Subcutaneous abdominal adipose tissue (tissue), 5 donors: ENCODE measurements at regions not wholly inside any gene's neighbourhood (a gene's known extent, or its start where the extent isn't known, plus 50 kb on each side); places are given as distances from the start of the nearest gene placed in this dataset.

Source experiments
- H3K27ac ChIP-seq: one replicate; pipeline ENCODE4 v1.7.0; 2013; ENCODE audit warnings: low read depth, mild to moderate bottlenecking, inconsistent platforms, low read length, moderate library complexity
- H3K27me3 ChIP-seq, 5 donors: one replicate each; pipeline ENCODE4 v1.7.0; 2013; ENCODE audit warnings: low read length in 5 of 5, inconsistent platforms in 1 of 5; ENCODE audit not compliant: control insufficient read depth in 5 of 5, insufficient read depth in 4 of 5
- H3K36me3 ChIP-seq, 5 donors: one replicate each; pipeline ENCODE4 v1.7.0; 2013; ENCODE audit warnings: low read length in 5 of 5; ENCODE audit not compliant: control insufficient read depth in 5 of 5, insufficient read depth in 5 of 5
- H3K4me1 ChIP-seq, 5 donors: one replicate each; pipeline ENCODE4 v1.7.0; 2013; ENCODE audit warnings: low read length in 5 of 5, mild to moderate bottlenecking in 3 of 5, moderate library complexity in 1 of 5; ENCODE audit not compliant: control insufficient read depth in 5 of 5, insufficient read depth in 5 of 5
- H3K4me3 ChIP-seq, 5 donors: one replicate each; pipeline ENCODE4 v1.7.0; 2013; ENCODE audit warnings: low read length in 5 of 5, low read depth in 1 of 5
- H3K9ac ChIP-seq, 5 donors: one replicate each; pipeline ENCODE4 v1.7.0; 2013; ENCODE audit warnings: low read length in 5 of 5, mild to moderate bottlenecking in 4 of 5, moderate library complexity in 3 of 5
- H3K9me3 ChIP-seq, 5 donors: one replicate each; pipeline ENCODE4 v1.7.0; 2013; ENCODE audit warnings: low read length in 5 of 5; ENCODE audit not compliant: control insufficient read depth in 5 of 5
- donor health status: healthy.
- donor health status: healthy.
- donor health status: healthy.
- donor health status: healthy.
- donor health status: healthy.

- Histone ChIP-seq H3K9ac (no peak overlapping the region), H3K4me1 (no peaks in the 10 kb centered on the region), H3K27me3 (no peaks in the 10 kb centered on the region), H3K27ac (no peak overlapping the region), H3K36me3 (no peaks in the 10 kb centered on the region), H3K4me3 (no peak overlapping the region), H3K9me3 (no peaks in the 10 kb centered on the region)
Observed at GRCh38 chr12:84596266-84596665, 316.3 kb downstream of the SLC6A15 start.

GRCh38 chr12:84594157-84594556 is 318.4 kb downstream of the SLC6A15 start:
- Histone ChIP-seq H3K4me3 (no peak overlapping the region), H3K9me3 (no peaks in the 10 kb centered on the region)

GRCh38 chr12:84585776-84586395 is 326.7 kb downstream of the SLC6A15 start:
- Histone ChIP-seq H3K4me1 (no peaks in the 10 kb centered on the region), H3K9ac (no peak overlapping the region), H3K27me3 (no peaks in the 10 kb centered on the region), H3K4me3 (no peak overlapping the region), H3K27ac (no peak overlapping the region), H3K36me3 (no peaks in the 10 kb centered on the region), H3K9me3 (no peaks in the 10 kb centered on the region)

More at GRCh38 chr12:84594157-84594556, 318.4 kb downstream of the SLC6A15 start:
- no peaks in the 10 kb centered on the region for H3K27me3 ChIP-seq
- no peaks in the 10 kb centered on the region for H3K4me1 ChIP-seq
- H3K27ac ChIP-seq = no peak overlapping the region
- H3K9ac ChIP-seq = no peak overlapping the region
- H3K36me3 ChIP-seq = no peaks in the 10 kb centered on the region

- H3K4me1 ChIP-seq = no peaks in the 10 kb centered on the region
- H3K9ac ChIP-seq = no peak overlapping the region
- no peaks in the 10 kb centered on the region for H3K36me3 ChIP-seq
- peaks cover 0 to 11% (median 0%) of the 10 kb centered on the region in 5 donors for H3K9me3 ChIP-seq
- no peak overlapping the region for H3K27ac ChIP-seq
- H3K27me3 ChIP-seq = no peaks in the 10 kb centered on the region
- no peak overlapping the region for H3K4me3 ChIP-seq
Observed at GRCh38 chr12:84572196-84572595, 340.4 kb downstream of the SLC6A15 start.

GRCh38 chr12:84562331-84562730 is 350.3 kb downstream of the SLC6A15 start:
- no peaks in the 10 kb centered on the region for H3K36me3 ChIP-seq
- H3K4me1 ChIP-seq = no peaks in the 10 kb centered on the region
- H3K4me3 ChIP-seq = no peak overlapping the region
- H3K9ac ChIP-seq = no peak overlapping the region
- no peak overlapping the region for H3K27ac ChIP-seq
- H3K9me3 ChIP-seq = peaks cover 0 to 10% (median 4%) of the 10 kb centered on the region in 5 donors
- no peaks in the 10 kb centered on the region for H3K27me3 ChIP-seq

GRCh38 chr12:84561351-84561750 is 351.2 kb downstream of the SLC6A15 start:
- Histone ChIP-seq H3K4me3 (no peak overlapping the region), H3K36me3 (no peaks in the 10 kb centered on the region), H3K27ac (no peak overlapping the region), H3K9me3 (peaks cover 0 to 5% (median 3%) of the 10 kb centered on the region in 5 donors), H3K27me3 (no peaks in the 10 kb centered on the region), H3K4me1 (no peaks in the 10 kb centered on the region), H3K9ac (no peak overlapping the region)

- H3K4me3 ChIP-seq = no peak overlapping the region
- H3K36me3 ChIP-seq = no peaks in the 10 kb centered on the region
- no peaks in the 10 kb centered on the region for H3K9me3 ChIP-seq
- no peak overlapping the region for H3K27ac ChIP-seq
- peaks cover 0 to 19% (median 6%) of the 10 kb centered on the region in 5 donors for H3K4me1 ChIP-seq
- H3K9ac ChIP-seq = no peak overlapping the region
- no peaks in the 10 kb centered on the region for H3K27me3 ChIP-seq
Observed at GRCh38 chr12:84554199-84554723, 358.3 kb downstream of the SLC6A15 start.

GRCh38 chr12:84553331-84554117 is 359.1 kb downstream of the SLC6A15 start:
- no peaks in the 10 kb centered on the region for H3K36me3 ChIP-seq
- H3K9me3 ChIP-seq = no peaks in the 10 kb centered on the region
- H3K4me3 ChIP-seq = no peak overlapping the region
- no peak overlapping the region for H3K27ac ChIP-seq
- peaks cover 0 to 19% (median 6%) of the 10 kb centered on the region in 5 donors for H3K4me1 ChIP-seq
- H3K27me3 ChIP-seq = no peaks in the 10 kb centered on the region
- no peak overlapping the region for H3K9ac ChIP-seq

GRCh38 chr12:84551373-84551772 is 361.2 kb downstream of the SLC6A15 start:
- no peak overlapping the region for H3K4me3 ChIP-seq
- H3K9me3 ChIP-seq = no peaks in the 10 kb centered on the region
- H3K4me1 ChIP-seq = peaks cover 0 to 19% (median 6%) of the 10 kb centered on the region in 5 donors
- H3K27me3 ChIP-seq = no peaks in the 10 kb centered on the region
- no peak overlapping the region for H3K9ac ChIP-seq
- H3K36me3 ChIP-seq = no peaks in the 10 kb centered on the region
- no peak overlapping the region for H3K27ac ChIP-seq

GRCh38 chr12:84550518-84550917 is 362.1 kb downstream of the SLC6A15 start:
- Histone ChIP-seq H3K27ac (no peak overlapping the region), H3K4me1 (peaks cover 0 to 19% (median 6%) of the 10 kb centered on the region in 5 donors), H3K9me3 (peaks cover 0 to 4% (median 0%) of the 10 kb centered on the region in 5 donors), H3K36me3 (no peaks in the 10 kb centered on the region), H3K27me3 (no peaks in the 10 kb centered on the region), H3K4me3 (no peak overlapping the region), H3K9ac (no peak overlapping the region)
